Mucosa of gallbladder (tissue), 1 donor: ENCODE measurements at regions not wholly inside any gene's neighbourhood (a gene's known extent, or its start where the extent isn't known, plus 50 kb on each side); places are given as distances from the start of the nearest gene placed in this dataset.

Experiments
- DNase-seq: peaks from one replicate; pipeline ENCODE4 v3.0.0-alpha.2; 2020; ENCODE audit warnings: low spot score
- donor health status: DM: no; HTN: no; CAD: no.

- DNase-seq, result no peak
Measured at GRCh38 chr13:58187881-58188280, 556.3 kb downstream of the PCDH17 start.

GRCh38 chr13:58190577-58190976, 559.0 kb downstream of the PCDH17 start:
- DNase-seq, result no peak

- DNase-seq, result no peak
Measured at GRCh38 chr13:58191754-58192153, 560.2 kb downstream of the PCDH17 start.

GRCh38 chr13:58202099-58202498, 570.6 kb downstream of the PCDH17 start:
- no peak for DNase-seq

- DNase-seq, result no peak
Measured at GRCh38 chr13:58207501-58207900, 576.0 kb downstream of the PCDH17 start.

- DNase-seq, result no peak
Measured at GRCh38 chr13:58235454-58235853, 603.9 kb downstream of the PCDH17 start.

GRCh38 chr13:58238972-58239773, 607.6 kb downstream of the PCDH17 start:
- no peak for DNase-seq

GRCh38 chr13:58239774-58240268, 608.3 kb downstream of the PCDH17 start:
- no peak for DNase-seq

- DNase-seq, result no peak
Measured at GRCh38 chr13:58247080-58247479, 615.5 kb downstream of the PCDH17 start.

- DNase-seq, result no peak
Measured at GRCh38 chr13:58254943-58255342, 623.4 kb downstream of the PCDH17 start.

- no peak for DNase-seq
Measured at GRCh38 chr13:58266271-58266670, 634.7 kb downstream of the PCDH17 start.

GRCh38 chr13:58298556-58299135, 667.1 kb downstream of the PCDH17 start:
- no peak for DNase-seq

- DNase-seq, result no peak
Measured at GRCh38 chr13:58300224-58300623, 668.7 kb downstream of the PCDH17 start.

- no peak for DNase-seq
Measured at GRCh38 chr13:58300974-58301681, 669.6 kb downstream of the PCDH17 start.

- peak; percentile 20 for DNase-seq
Measured at GRCh38 chr13:58302349-58302748, 670.8 kb downstream of the PCDH17 start.

GRCh38 chr13:58306062-58306461, 674.5 kb downstream of the PCDH17 start:
- no peak for DNase-seq

- no peak for DNase-seq
Measured at GRCh38 chr13:58313219-58313618, 681.7 kb downstream of the PCDH17 start.

- no peak for DNase-seq
Measured at GRCh38 chr13:58318495-58319167, 687.1 kb downstream of the PCDH17 start.

GRCh38 chr13:58324161-58324560, 692.6 kb downstream of the PCDH17 start:
- no peak for DNase-seq

GRCh38 chr13:58329746-58330145, 698.2 kb downstream of the PCDH17 start:
- no peak for DNase-seq

- DNase-seq, result no peak
Measured at GRCh38 chr13:58340895-58341294, 709.4 kb downstream of the PCDH17 start.

GRCh38 chr13:58341318-58341717, 709.8 kb downstream of the PCDH17 start:
- DNase-seq, result no peak
